GM12872 (cell line): ENCODE measurements at regions not wholly inside any gene's neighbourhood (a gene's known extent, or its start where the extent isn't known, plus 50 kb on each side); places are given as distances from the start of the nearest gene placed in this dataset.

Experiments
- TF ChIP-seq, protein P1 (sequence below): IDR thresholded peaks from 3 replicates; pipeline ENCODE4 v1.5.1; 2011; ENCODE audit warnings: low read depth, mild to moderate bottlenecking, low read length, moderate library complexity; ENCODE audit not compliant: insufficient read depth

GRCh38 chr4:159016593-159017024, 86.3 kb upstream of the RAPGEF2 start:
- TF ChIP-seq, protein P1, sequence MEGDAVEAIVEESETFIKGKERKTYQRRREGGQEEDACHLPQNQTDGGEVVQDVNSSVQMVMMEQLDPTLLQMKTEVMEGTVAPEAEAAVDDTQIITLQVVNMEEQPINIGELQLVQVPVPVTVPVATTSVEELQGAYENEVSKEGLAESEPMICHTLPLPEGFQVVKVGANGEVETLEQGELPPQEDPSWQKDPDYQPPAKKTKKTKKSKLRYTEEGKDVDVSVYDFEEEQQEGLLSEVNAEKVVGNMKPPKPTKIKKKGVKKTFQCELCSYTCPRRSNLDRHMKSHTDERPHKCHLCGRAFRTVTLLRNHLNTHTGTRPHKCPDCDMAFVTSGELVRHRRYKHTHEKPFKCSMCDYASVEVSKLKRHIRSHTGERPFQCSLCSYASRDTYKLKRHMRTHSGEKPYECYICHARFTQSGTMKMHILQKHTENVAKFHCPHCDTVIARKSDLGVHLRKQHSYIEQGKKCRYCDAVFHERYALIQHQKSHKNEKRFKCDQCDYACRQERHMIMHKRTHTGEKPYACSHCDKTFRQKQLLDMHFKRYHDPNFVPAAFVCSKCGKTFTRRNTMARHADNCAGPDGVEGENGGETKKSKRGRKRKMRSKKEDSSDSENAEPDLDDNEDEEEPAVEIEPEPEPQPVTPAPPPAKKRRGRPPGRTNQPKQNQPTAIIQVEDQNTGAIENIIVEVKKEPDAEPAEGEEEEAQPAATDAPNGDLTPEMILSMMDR = peak; percentile 52

GRCh38 chr4:159017323-159018026, 85.4 kb upstream of the RAPGEF2 start:
- TF ChIP-seq, protein P1 = no peak

- TF ChIP-seq, protein P1 = no peak
Measured at GRCh38 chr4:159018062-159018629, 84.7 kb upstream of the RAPGEF2 start.

DNA sequence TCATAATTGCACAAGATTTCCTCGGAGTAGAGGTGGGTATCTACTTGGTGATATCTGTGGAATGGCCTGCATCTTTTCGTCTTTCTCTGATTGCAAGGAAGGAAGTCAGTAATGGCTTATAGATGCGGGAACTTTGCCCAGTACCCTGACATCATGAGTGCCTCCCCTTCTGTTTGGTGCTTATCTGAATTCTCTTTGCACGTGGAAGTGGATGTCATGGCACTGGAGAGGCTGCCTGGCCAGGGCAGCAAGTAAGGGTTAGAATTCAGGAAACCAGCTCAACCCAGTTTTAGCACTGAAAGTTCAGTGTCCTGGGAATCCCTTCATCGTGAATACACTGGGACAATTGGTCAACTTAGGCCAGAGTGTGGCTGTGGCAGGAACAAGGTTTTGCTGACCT, 83.5 kb upstream of the RAPGEF2 start:
- TF ChIP-seq, protein P1 = no peak

DNA sequence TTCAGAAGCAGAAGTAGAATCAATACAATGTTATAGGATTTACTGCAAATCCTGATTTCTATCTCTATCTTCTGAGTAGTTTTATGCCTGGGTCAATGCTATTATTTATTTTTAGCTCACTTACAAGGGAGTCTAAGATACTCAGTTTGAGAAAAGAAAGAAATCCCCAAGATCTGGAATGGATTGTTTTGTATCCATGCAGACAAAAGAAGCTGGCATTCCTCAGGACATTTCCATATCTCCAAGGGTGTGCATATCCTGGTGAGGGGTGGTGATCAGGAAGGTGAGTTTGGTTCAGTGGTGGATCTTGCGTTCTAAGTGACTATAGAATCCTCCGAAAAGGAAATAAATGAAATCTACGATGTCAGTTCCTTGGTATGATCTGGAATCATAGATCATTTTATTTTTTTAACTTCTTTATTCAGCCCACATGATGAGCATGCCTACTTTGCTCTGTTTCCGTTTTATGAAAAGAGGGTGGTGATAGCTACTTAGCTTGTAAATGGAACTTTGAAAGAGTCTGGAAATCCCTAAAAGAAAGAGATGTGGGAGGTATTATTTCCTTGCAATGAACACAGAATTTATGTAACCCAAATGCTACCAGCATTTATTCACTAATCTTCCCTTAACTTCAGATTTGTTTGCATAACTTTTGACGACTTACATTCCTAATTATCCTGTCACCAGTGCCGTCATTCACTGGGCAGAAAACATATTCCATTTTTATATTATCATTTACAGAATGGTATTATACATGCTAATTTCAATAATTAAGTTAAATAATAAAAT, 81.1 kb upstream of the RAPGEF2 start:
- TF ChIP-seq, protein P1 = no peak

DNA sequence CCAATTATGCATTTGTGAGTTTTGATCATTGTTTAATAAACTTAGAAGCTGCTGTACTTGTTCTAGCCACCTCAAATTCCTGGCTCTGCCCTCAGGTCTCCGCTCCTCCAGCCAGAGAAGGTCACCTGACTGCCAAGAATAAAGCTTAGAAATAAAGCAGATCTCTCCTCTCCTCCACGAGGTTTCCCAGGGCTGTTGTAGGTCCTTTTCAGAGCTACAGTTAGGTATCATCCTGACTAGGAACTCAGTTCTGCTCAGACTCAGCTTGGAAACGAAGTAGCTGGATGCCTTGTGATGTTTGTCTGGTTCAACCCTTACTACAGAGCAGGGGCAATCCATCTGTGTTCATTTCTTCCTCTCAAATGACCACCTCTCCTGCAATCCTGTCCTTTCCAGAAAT, 79.1 kb upstream of the RAPGEF2 start:
- TF ChIP-seq, protein P1 = no peak

- TF ChIP-seq, protein P1 = no peak
Measured at GRCh38 chr4:159024266-159024665, 78.6 kb upstream of the RAPGEF2 start.
